GM19463 (cell line): ENCODE measurements at regions not wholly inside any gene's neighbourhood (a gene's known extent, or its start where the extent isn't known, plus 50 kb on each side); places are given as distances from the start of the nearest gene placed in this dataset.
"Not testable (repeated sequence)": the region's sequence is repeated elsewhere in the genome, so short reads cannot be mapped to it uniquely, and the experiment has no call there.

Experiments used
- ATAC-seq: cut with Tn5 transposase; IDR thresholded peaks from one replicate; pipeline ENCODE4 v1.9.1; 2021; ENCODE audit warnings: mild to moderate bottlenecking, moderate library complexity; ENCODE audit not compliant: unreplicated experiment

GRCh38 chr2:47653902-47654789 is 83.4 kb upstream of the KCNK12 start:
- ATAC-seq = no peak

- no peak for ATAC-seq
Measured at GRCh38 chr2:47653036-47653435, 82.3 kb upstream of the KCNK12 start.

- ATAC-seq = no peak
Measured at GRCh38 chr2:47652061-47652690, 81.4 kb upstream of the KCNK12 start.

GRCh38 chr2:47651296-47651695 is 80.5 kb upstream of the KCNK12 start:
- no peak for ATAC-seq

GRCh38 chr2:47650001-47650535 is 79.3 kb upstream of the KCNK12 start:
- ATAC-seq = no peak

GRCh38 chr2:47645246-47645645 is 74.5 kb upstream of the KCNK12 start:
- no peak for ATAC-seq

GRCh38 chr2:47644351-47644750 is 73.6 kb upstream of the KCNK12 start:
- ATAC-seq = no peak

- ATAC-seq = no peak
Measured at GRCh38 chr2:47641366-47641765, 70.6 kb upstream of the KCNK12 start.

GRCh38 chr2:47640356-47640755 is 69.6 kb upstream of the KCNK12 start:
- no peak for ATAC-seq

GRCh38 chr2:47639467-47639866 is 68.7 kb upstream of the KCNK12 start:
- ATAC-seq = no peak

- ATAC-seq = no peak
Measured at GRCh38 chr2:47638430-47638829, 67.6 kb upstream of the KCNK12 start.

GRCh38 chr2:47636596-47637264 is 65.9 kb upstream of the KCNK12 start:
- ATAC-seq = no peak

GRCh38 chr2:47636176-47636575 is 65.4 kb upstream of the KCNK12 start:
- no peak for ATAC-seq

GRCh38 chr2:47632754-47633153 is 62.0 kb upstream of the KCNK12 start:
- ATAC-seq = no peak

GRCh38 chr2:47631792-47632398 is 61.1 kb upstream of the KCNK12 start:
- ATAC-seq = no peak

GRCh38 chr2:47631306-47631705 is 60.5 kb upstream of the KCNK12 start:
- no peak for ATAC-seq

GRCh38 chr2:47629501-47630460 is 59.0 kb upstream of the KCNK12 start:
- no peak for ATAC-seq

GRCh38 chr2:47628904-47629303 is 58.1 kb upstream of the KCNK12 start:
- no peak for ATAC-seq

GRCh38 chr2:47626664-47627063 is 55.9 kb upstream of the KCNK12 start:
- no peak for ATAC-seq

GRCh38 chr2:47623140-47623539 is 52.4 kb upstream of the KCNK12 start:
- not testable (repeated sequence) for ATAC-seq
